ENCODE measurements at regions not wholly inside any gene's neighbourhood (a gene's known extent, or its start where the extent isn't known, plus 50 kb on each side); places are given as distances from the start of the nearest gene placed in this dataset.
A peak's percentile ranks its signal among the peaks of the same experiment; 100 is the strongest.

DNA sequence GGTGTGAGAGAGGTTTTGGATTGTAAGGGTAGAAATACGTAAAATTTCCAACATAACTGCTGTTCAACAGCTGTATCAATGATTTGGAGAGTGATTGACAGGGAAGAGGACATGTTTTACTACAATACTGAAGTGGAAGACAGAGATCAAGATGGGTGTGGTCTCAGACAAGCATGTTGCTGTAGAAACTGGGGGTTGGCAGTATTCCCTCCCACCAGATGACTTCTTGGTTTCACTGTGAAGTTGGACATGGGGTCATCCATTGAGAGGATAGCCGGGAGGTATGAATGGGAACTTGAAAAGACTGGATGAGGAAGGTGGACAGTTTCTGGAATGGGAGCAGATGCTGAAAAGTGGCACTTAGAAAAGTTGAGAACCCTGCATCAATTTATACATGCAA is 95.3 kb upstream of the HDAC9 start:
- no peaks in the 10 kb centered on the region for H3K79me1 ChIP-seq (replicated peaks; ENCODE audit: low read length, poor library complexity, severe bottlenecking)
- H3K27me3 ChIP-seq (ENCODE audit: control insufficient read depth in 1 of 2, insufficient read depth in 1 of 2, low read length in 2 of 2): no peaks in the 10 kb centered on the region
- H3K23ac ChIP-seq (ENCODE audit: low read length in 2 of 2): no peak overlapping the region
- no peak overlapping the region for H3K4me3 ChIP-seq (ENCODE audit: insufficient read depth in 1 of 2, low read depth in 1 of 2, low read length in 2 of 2)
- peak; percentile 11 for DNase-seq
- 98% methylated on average over 2 of the region's 2 CpGs for WGBS
- no peak overlapping the region for H2AK5ac ChIP-seq (ENCODE audit: low read length, severe bottlenecking)
- H3K4me1 ChIP-seq (ENCODE audit: control insufficient read depth, insufficient read depth, low read depth, low read length): peaks cover 3% of the 10 kb centered on the region
- H3K9me3 ChIP-seq (ENCODE audit: control insufficient read depth, low read length): no peaks in the 10 kb centered on the region
- no peak overlapping the region for H2BK120ac ChIP-seq (ENCODE audit: low read depth, low read length)
- H3K4ac ChIP-seq (ENCODE audit: low read depth in 1 of 2, low read length in 2 of 2): peak overlapping the region in 1 of 2 experiments; percentile 60
- no peak overlapping the region for H3K9ac ChIP-seq (ENCODE audit: low read length)
- peak overlapping the region in 1 of 2 experiments; percentile 77 for H2BK12ac ChIP-seq (ENCODE audit: low read length in 2 of 2)
- no peak overlapping the region for H2BK15ac ChIP-seq (ENCODE audit: low read depth, poor library complexity, severe bottlenecking)
- peak overlapping the region in 1 of 2 experiments; percentile 81 for H3K14ac ChIP-seq (ENCODE audit: low read length in 2 of 2)
- peak overlapping the region in 1 of 2 experiments; percentile 85 for H3K18ac ChIP-seq (ENCODE audit: low read depth in 1 of 2, low read length in 2 of 2)
- no peak overlapping the region for H4K91ac ChIP-seq (ENCODE audit: low read length)
- H3K4me2 ChIP-seq (ENCODE audit: low read length, poor library complexity, severe bottlenecking): no peak overlapping the region
- no peak overlapping the region for H3K27ac ChIP-seq (ENCODE audit: low read length, poor library complexity, severe bottlenecking)
- H4K8ac ChIP-seq (ENCODE audit: low read length): peak overlapping the region; percentile 62
- peak overlapping the region; percentile 11 for H2AFZ ChIP-seq (ENCODE audit: low read depth, low read length)
- H3K36me3 ChIP-seq (ENCODE audit: control insufficient read depth in 1 of 2, insufficient read depth in 2 of 2, low read depth in 1 of 2, low read length in 2 of 2): no peaks in the 10 kb centered on the region
- H2BK5ac ChIP-seq (ENCODE audit: low read depth, low read length, poor library complexity, severe bottlenecking): no peak overlapping the region

DNA sequence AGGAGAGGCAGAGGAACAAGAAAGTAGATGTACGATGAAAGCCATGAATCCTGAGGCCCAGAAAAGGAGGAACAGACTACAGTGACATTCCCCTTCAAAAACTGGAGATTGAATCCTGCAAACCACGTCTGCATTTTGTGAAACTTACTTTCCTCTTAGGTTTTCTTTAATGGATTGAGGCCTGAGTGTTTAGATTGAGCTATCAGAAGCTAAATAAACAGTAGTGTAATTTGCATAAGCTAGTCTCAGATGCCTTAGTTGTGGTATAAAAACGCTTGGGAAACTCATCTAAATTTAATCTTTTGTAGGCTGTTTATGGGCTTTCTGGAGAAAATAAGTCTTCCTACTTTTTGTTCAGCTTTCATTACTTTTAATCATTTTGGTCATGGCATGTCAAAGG is 94.8 kb upstream of the HDAC9 start:
- H3K18ac ChIP-seq (ENCODE audit: low read depth in 1 of 2, low read length in 2 of 2): peak overlapping the region in 1 of 2 experiments; percentile 85
- no peak overlapping the region for H3K23ac ChIP-seq (ENCODE audit: low read length in 2 of 2)
- no peaks in the 10 kb centered on the region for H3K79me1 ChIP-seq (replicated peaks; ENCODE audit: low read length, poor library complexity, severe bottlenecking)
- no peak overlapping the region for H2BK15ac ChIP-seq (ENCODE audit: low read depth, poor library complexity, severe bottlenecking)
- no peak overlapping the region for H3K4me2 ChIP-seq (ENCODE audit: low read length, poor library complexity, severe bottlenecking)
- H2BK120ac ChIP-seq (ENCODE audit: low read depth, low read length): no peak overlapping the region
- H3K4me3 ChIP-seq (ENCODE audit: insufficient read depth in 1 of 2, low read depth in 1 of 2, low read length in 2 of 2): no peak overlapping the region
- H3K9me3 ChIP-seq (ENCODE audit: control insufficient read depth, low read length): no peaks in the 10 kb centered on the region
- no peaks in the 10 kb centered on the region for H3K36me3 ChIP-seq (ENCODE audit: control insufficient read depth in 1 of 2, insufficient read depth in 2 of 2, low read depth in 1 of 2, low read length in 2 of 2)
- no peak overlapping the region for H3K9ac ChIP-seq (ENCODE audit: low read length)
- no peak overlapping the region for H4K8ac ChIP-seq (ENCODE audit: low read length)
- H3K4ac ChIP-seq (ENCODE audit: low read depth in 1 of 2, low read length in 2 of 2): peak overlapping the region in 1 of 2 experiments; percentile 60
- no peak overlapping the region for H3K27ac ChIP-seq (ENCODE audit: low read length, poor library complexity, severe bottlenecking)
- no peak overlapping the region for H2AK5ac ChIP-seq (ENCODE audit: low read length, severe bottlenecking)
- H3K4me1 ChIP-seq (ENCODE audit: control insufficient read depth, insufficient read depth, low read depth, low read length): peaks cover 3% of the 10 kb centered on the region
- no peak overlapping the region for H2BK5ac ChIP-seq (ENCODE audit: low read depth, low read length, poor library complexity, severe bottlenecking)
- peak; percentile 35 for DNase-seq
- no peak overlapping the region for H3K14ac ChIP-seq (ENCODE audit: low read length in 2 of 2)
- H2AFZ ChIP-seq (ENCODE audit: low read depth, low read length): peak overlapping the region; percentile 11
- H4K91ac ChIP-seq (ENCODE audit: low read length): no peak overlapping the region
- 63% methylated on average over 2 of the region's 3 CpGs for WGBS
- no peaks in the 10 kb centered on the region for H3K27me3 ChIP-seq (ENCODE audit: control insufficient read depth in 1 of 2, insufficient read depth in 1 of 2, low read length in 2 of 2)
- H2BK12ac ChIP-seq (ENCODE audit: low read length in 2 of 2): no peak overlapping the region

DNA sequence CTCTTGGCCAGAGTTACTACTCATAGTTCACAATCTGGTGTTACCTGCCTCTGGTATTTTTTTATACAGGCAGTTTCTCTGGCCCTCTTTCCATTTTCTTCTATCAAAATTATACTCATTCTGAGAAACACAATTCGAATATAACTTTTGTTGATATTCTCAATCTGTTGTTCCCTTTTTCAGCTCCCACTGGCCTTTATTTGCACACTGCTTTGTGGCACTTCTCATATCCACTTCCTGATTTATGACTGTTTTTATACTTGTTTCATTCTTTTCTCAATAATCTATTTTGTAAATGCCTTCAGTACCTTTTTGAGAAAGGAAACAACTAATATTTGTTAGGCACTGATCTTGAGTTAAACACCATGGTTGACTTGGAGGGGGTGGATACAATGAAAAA is 93.8 kb upstream of the HDAC9 start:
- no peak overlapping the region for H4K91ac ChIP-seq (ENCODE audit: low read length)
- H2AFZ ChIP-seq (ENCODE audit: low read depth, low read length): no peak overlapping the region
- peaks cover 3% of the 10 kb centered on the region for H3K4me1 ChIP-seq (ENCODE audit: control insufficient read depth, insufficient read depth, low read depth, low read length)
- no peak overlapping the region for H2BK15ac ChIP-seq (ENCODE audit: low read depth, poor library complexity, severe bottlenecking)
- no peak overlapping the region for H3K4me3 ChIP-seq (ENCODE audit: insufficient read depth in 1 of 2, low read depth in 1 of 2, low read length in 2 of 2)
- no peaks in the 10 kb centered on the region for H3K36me3 ChIP-seq (ENCODE audit: control insufficient read depth in 1 of 2, insufficient read depth in 2 of 2, low read depth in 1 of 2, low read length in 2 of 2)
- H3K23ac ChIP-seq (ENCODE audit: low read length in 2 of 2): no peak overlapping the region
- no peak overlapping the region for H2BK120ac ChIP-seq (ENCODE audit: low read depth, low read length)
- no peak for DNase-seq
- no peaks in the 10 kb centered on the region for H3K9me3 ChIP-seq (ENCODE audit: control insufficient read depth, low read length)
- H3K27me3 ChIP-seq (ENCODE audit: control insufficient read depth in 1 of 2, insufficient read depth in 1 of 2, low read length in 2 of 2): no peaks in the 10 kb centered on the region
- H2BK12ac ChIP-seq (ENCODE audit: low read length in 2 of 2): no peak overlapping the region
- no peak overlapping the region for H3K27ac ChIP-seq (ENCODE audit: low read length, poor library complexity, severe bottlenecking)
- no peak overlapping the region for H3K18ac ChIP-seq (ENCODE audit: low read depth in 1 of 2, low read length in 2 of 2)
- no peak overlapping the region for H3K4ac ChIP-seq (ENCODE audit: low read depth in 1 of 2, low read length in 2 of 2)
- H3K4me2 ChIP-seq (ENCODE audit: low read length, poor library complexity, severe bottlenecking): no peak overlapping the region
- WGBS: 100% methylated on average over 1 of the region's 1 CpG
- no peak overlapping the region for H2AK5ac ChIP-seq (ENCODE audit: low read length, severe bottlenecking)
- H3K79me1 ChIP-seq (replicated peaks; ENCODE audit: low read length, poor library complexity, severe bottlenecking): no peaks in the 10 kb centered on the region
- no peak overlapping the region for H3K14ac ChIP-seq (ENCODE audit: low read length in 2 of 2)
- H2BK5ac ChIP-seq (ENCODE audit: low read depth, low read length, poor library complexity, severe bottlenecking): no peak overlapping the region
- H3K9ac ChIP-seq (ENCODE audit: low read length): no peak overlapping the region
- no peak overlapping the region for H4K8ac ChIP-seq (ENCODE audit: low read length)

DNA sequence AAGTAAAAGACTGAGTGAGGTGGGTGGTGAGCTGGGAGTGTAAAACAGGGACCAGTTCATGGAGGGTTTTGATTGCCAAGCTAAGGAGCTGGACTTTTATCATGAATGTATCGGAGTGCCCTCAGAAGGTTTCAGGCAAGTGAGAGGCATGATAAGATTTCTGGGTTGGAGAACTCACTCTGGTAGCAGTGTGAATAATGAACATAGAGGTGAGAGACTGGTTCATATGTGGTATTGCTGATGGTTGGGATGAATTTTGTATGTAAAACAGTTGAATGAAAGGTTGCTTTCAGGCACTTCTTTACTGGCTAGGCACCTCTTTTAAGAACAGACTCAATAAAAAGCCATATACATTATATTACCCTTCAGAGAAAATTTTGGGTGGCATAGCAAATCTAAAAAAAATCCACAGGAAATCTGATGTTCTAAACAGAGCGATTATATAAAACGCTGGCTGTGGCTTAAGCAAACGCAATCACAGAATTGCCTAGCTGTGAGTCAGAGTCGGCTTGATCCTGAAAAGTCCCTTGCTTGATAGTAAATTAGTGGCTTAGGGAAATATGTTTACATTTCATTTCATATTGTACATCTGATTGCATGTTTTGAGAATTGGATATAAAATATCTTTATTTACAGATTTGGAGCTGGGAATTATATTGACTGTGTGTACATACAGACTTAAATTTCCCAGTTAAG is 92.9 kb upstream of the HDAC9 start:
- DNase-seq: peak; percentile 78
- H3K4me2 ChIP-seq (ENCODE audit: low read length, poor library complexity, severe bottlenecking): no peak overlapping the region
- peak overlapping the region; percentile 52 to 62 for H3K18ac ChIP-seq (ENCODE audit: low read depth in 1 of 2, low read length in 2 of 2)
- no peak overlapping the region for H3K9ac ChIP-seq (ENCODE audit: low read length)
- WGBS: 52% methylated on average over 5 of the region's 5 CpGs
- no peak overlapping the region for H2BK15ac ChIP-seq (ENCODE audit: low read depth, poor library complexity, severe bottlenecking)
- H2AFZ ChIP-seq (ENCODE audit: low read depth, low read length): peak overlapping the region; percentile 14
- no peak overlapping the region for H4K91ac ChIP-seq (ENCODE audit: low read length)
- peaks cover 3% of the 10 kb centered on the region for H3K4me1 ChIP-seq (ENCODE audit: control insufficient read depth, insufficient read depth, low read depth, low read length)
- H3K27ac ChIP-seq (ENCODE audit: low read length, poor library complexity, severe bottlenecking): no peak overlapping the region
- H4K8ac ChIP-seq (ENCODE audit: low read length): no peak overlapping the region
- H3K23ac ChIP-seq (ENCODE audit: low read length in 2 of 2): no peak overlapping the region
- no peak overlapping the region for H3K14ac ChIP-seq (ENCODE audit: low read length in 2 of 2)
- H3K9me3 ChIP-seq (ENCODE audit: control insufficient read depth, low read length): no peaks in the 10 kb centered on the region
- no peaks in the 10 kb centered on the region for H3K36me3 ChIP-seq (ENCODE audit: control insufficient read depth in 1 of 2, insufficient read depth in 2 of 2, low read depth in 1 of 2, low read length in 2 of 2)
- H3K4ac ChIP-seq (ENCODE audit: low read depth in 1 of 2, low read length in 2 of 2): no peak overlapping the region
- H2BK5ac ChIP-seq (ENCODE audit: low read depth, low read length, poor library complexity, severe bottlenecking): no peak overlapping the region
- H3K4me3 ChIP-seq (ENCODE audit: insufficient read depth in 1 of 2, low read depth in 1 of 2, low read length in 2 of 2): no peak overlapping the region
- peak overlapping the region in 1 of 2 experiments; percentile 38 for H2BK12ac ChIP-seq (ENCODE audit: low read length in 2 of 2)
- peak overlapping the region; percentile 85 for H2AK5ac ChIP-seq (ENCODE audit: low read length, severe bottlenecking)
- no peaks in the 10 kb centered on the region for H3K27me3 ChIP-seq (ENCODE audit: control insufficient read depth in 1 of 2, insufficient read depth in 1 of 2, low read length in 2 of 2)
- no peak overlapping the region for H2BK120ac ChIP-seq (ENCODE audit: low read depth, low read length)
- no peaks in the 10 kb centered on the region for H3K79me1 ChIP-seq (replicated peaks; ENCODE audit: low read length, poor library complexity, severe bottlenecking)
